ENCODE measurements at regions not wholly inside any gene's neighbourhood (a gene's known extent, or its start where the extent isn't known, plus 50 kb on each side); places are given as distances from the start of the nearest gene placed in this dataset.
A peak's percentile ranks its signal among the peaks of the same experiment; 100 is the strongest.

DNA sequence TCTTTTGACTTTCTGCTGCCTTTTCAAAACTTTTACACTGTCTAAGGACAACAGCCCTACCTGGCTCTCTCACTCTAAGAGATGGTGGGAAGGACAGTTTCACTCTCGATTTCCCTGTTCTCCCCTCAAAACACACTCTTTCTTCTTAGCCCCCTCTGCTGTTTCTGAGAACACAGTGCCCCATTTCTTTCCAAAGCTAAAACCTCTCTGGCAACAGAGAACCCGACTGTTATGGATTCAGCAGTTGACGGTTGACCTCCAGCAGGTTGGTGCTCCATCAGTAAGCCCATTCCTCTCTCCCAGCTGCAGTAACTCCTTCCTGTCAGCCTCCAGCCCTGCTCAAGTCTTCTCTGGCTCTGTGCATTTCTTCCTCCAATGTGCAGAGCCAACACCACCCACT lies 88.2 kb upstream of the ABCD3 start:
- ATAC-seq (peak in 1 of 2 donors; percentile 45), DNase-seq (no peak)
- H3K4me1 ChIP-seq, result peaks cover 32 to 33% of the 10 kb centered on the region in 2 donors
- H3K27ac ChIP-seq, result peak overlapping the region in 3 of 4 donors; percentile 18 to 42 (median 37)
- H3K27me3 ChIP-seq, result no peaks in the 10 kb centered on the region
- intact Hi-C loops (cut with DNase I; ENCODE audit: low total_unique reads), result loop anchor here (5.0 to 10.0 kb wide), 2 partner anchors 135 to 283 kb away; no protein-coding TSS in a partner anchor
- no peak overlapping the region for H3K4me3 ChIP-seq
- H3K36me3 ChIP-seq, result no peaks in the 10 kb centered on the region
- in situ Hi-C loops (cut with MboI; ENCODE audit: low sequenced_read_pairs in 4 of 4), result loop anchor here in 2 of 4 donors (10.0 kb wide), 3 partner anchors 75 to 305 kb away; no protein-coding TSS in a partner anchor
- H3K9me3 ChIP-seq, result no peaks in the 10 kb centered on the region
- TF ChIP-seq POLR2A (IDR thresholded peaks at IDR 0.05), result no peak
- TF ChIP-seq, protein P1, sequence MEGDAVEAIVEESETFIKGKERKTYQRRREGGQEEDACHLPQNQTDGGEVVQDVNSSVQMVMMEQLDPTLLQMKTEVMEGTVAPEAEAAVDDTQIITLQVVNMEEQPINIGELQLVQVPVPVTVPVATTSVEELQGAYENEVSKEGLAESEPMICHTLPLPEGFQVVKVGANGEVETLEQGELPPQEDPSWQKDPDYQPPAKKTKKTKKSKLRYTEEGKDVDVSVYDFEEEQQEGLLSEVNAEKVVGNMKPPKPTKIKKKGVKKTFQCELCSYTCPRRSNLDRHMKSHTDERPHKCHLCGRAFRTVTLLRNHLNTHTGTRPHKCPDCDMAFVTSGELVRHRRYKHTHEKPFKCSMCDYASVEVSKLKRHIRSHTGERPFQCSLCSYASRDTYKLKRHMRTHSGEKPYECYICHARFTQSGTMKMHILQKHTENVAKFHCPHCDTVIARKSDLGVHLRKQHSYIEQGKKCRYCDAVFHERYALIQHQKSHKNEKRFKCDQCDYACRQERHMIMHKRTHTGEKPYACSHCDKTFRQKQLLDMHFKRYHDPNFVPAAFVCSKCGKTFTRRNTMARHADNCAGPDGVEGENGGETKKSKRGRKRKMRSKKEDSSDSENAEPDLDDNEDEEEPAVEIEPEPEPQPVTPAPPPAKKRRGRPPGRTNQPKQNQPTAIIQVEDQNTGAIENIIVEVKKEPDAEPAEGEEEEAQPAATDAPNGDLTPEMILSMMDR (IDR thresholded peaks at IDR 0.05 in 4 of 5, conservative IDR thresholded peaks at IDR 0.05 in 1 of 5), result peak in 4 of 5 experiments; percentile 18 to 36 (median 25)

DNA sequence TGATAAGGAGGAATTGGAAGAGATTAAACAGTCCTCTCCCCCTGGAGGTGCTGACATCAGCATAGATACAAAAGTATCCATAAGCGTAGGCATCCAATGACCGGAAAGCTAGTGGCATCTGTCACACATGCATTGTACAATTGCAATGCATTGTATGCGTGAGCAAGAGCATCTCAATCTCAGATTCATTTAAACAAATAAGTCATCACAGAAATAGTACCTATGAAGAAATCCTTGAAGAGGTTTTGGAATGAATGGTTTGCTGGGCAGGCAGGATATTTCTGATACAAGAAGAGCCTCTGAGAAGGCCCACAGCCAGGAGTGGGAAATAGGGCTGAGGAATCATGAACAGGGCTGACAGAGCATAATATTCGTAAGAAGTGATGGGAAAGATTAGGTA lies 88.9 kb upstream of the ABCD3 start:
- no peak overlapping the region for H3K4me3 ChIP-seq
- in situ Hi-C loops (cut with MboI; ENCODE audit: low sequenced_read_pairs in 4 of 4), result loop anchor here in 1 of 4 donors (10.0 kb wide), 1 partner anchor 74 kb away; no protein-coding TSS in a partner anchor
- no peak for DNase-seq
- H3K27me3 ChIP-seq, result no peaks in the 10 kb centered on the region
- H3K4me1 ChIP-seq, result peaks cover 29 to 38% of the 10 kb centered on the region in 2 donors
- H3K36me3 ChIP-seq, result no peaks in the 10 kb centered on the region
- H3K9me3 ChIP-seq, result no peaks in the 10 kb centered on the region
- H3K27ac ChIP-seq, result peak overlapping the region in 3 of 4 donors; percentile 18 to 42 (median 37)
- ATAC-seq, result no peak
- intact Hi-C loops (cut with DNase I; ENCODE audit: low total_unique reads), result loop anchor here (10.0 kb wide), 1 partner anchor 134 kb away; no protein-coding TSS in a partner anchor
- TF ChIP-seq, protein P1 (IDR thresholded peaks at IDR 0.05 in 4 of 5, conservative IDR thresholded peaks at IDR 0.05 in 1 of 5), result no peak
- no peak for TF ChIP-seq POLR2A (IDR thresholded peaks at IDR 0.05)

DNA sequence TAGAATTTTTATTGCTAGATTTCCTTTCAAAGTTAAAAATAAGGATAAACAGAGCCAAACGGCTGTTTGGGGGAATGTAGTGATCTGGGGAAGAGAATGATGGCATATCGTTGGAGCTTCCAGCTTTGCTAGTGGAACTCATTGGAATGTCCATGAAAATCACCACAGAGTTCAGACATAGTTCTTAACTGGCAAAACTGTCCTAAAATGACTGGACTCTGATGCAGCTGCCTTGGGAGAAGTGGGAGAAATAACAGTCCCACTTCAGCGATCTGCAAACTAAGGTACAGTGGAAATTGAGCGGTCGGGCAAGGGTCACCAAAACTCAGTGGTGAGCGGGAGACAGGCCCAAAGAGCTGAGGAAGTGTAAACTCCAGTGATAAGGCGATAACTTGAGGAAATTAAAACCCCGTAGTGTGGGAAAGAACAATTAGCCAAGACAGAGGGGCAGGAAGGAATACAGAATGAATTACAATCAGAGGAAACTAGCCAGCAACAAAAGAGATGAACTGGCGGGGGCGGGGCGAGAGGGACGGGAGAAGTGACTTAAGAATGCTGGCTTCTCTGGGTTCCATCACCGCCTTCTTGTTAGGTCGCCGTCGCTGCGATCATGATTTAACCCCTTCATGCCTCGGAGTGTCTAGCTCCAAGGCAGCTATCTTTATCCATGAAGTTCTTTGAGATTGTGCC lies 89.8 kb upstream of the ARHGAP29 start:
- peak overlapping the region in 2 of 4 donors; percentile 3 to 10 for H3K4me3 ChIP-seq
- no peaks in the 10 kb centered on the region for H3K27me3 ChIP-seq
- in situ Hi-C loops (cut with MboI; ENCODE audit: low sequenced_read_pairs in 4 of 4), result loop anchor here in 1 of 4 donors (10.0 kb wide), 1 partner anchor 72 kb away; no protein-coding TSS in a partner anchor
- H3K4me1 ChIP-seq, result peaks cover 29 to 38% of the 10 kb centered on the region in 2 donors
- H3K27ac ChIP-seq, result peak overlapping the region; percentile 40 to 66 (median 60)
- DNase-seq, result peak in 1 of 2 donors; percentile 32
- H3K9me3 ChIP-seq, result no peaks in the 10 kb centered on the region
- H3K36me3 ChIP-seq, result no peaks in the 10 kb centered on the region
- intact Hi-C loops (cut with DNase I; ENCODE audit: low total_unique reads), result loop anchor here (10.0 kb wide), 1 partner anchor 132 kb away; no protein-coding TSS in a partner anchor
- TF ChIP-seq POLR2A (IDR thresholded peaks at IDR 0.05), result no peak
- TF ChIP-seq, protein P1 (IDR thresholded peaks at IDR 0.05 in 4 of 5, conservative IDR thresholded peaks at IDR 0.05 in 1 of 5), result no peak
- peak in 1 of 2 donors; percentile 34 for ATAC-seq

DNA sequence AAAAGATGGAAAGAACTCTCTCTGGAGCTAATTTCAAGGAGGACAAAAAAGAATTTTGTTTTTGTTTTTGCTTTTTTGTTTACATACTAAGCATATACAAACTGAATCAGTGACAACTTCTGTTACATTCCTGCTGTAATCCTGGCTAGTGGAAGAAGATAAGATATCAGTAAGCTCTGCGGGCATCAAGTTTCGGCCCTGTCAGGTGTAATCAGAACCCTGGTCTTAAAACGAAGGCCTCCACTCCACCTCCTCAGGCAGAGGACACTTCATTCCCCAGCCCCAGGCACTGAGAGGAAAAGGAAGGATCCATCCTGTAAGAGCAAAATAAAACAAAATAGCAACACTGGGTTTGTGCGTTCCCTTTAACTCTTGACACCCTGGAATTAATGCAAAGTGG lies 88.9 kb upstream of the ARHGAP29 start:
- H3K9me3 ChIP-seq, result no peaks in the 10 kb centered on the region
- DNase-seq (no peak), ATAC-seq (no peak)
- H3K27ac ChIP-seq, result peak overlapping the region; percentile 40 to 66 (median 60)
- intact Hi-C loops (cut with DNase I; ENCODE audit: low total_unique reads), result loop anchor here (10.0 kb wide), 1 partner anchor 132 kb away; no protein-coding TSS in a partner anchor
- H3K4me1 ChIP-seq, result peaks cover 29 to 38% of the 10 kb centered on the region in 2 donors
- no peaks in the 10 kb centered on the region for H3K36me3 ChIP-seq
- no peak overlapping the region for H3K4me3 ChIP-seq
- no peaks in the 10 kb centered on the region for H3K27me3 ChIP-seq
- no peak for TF ChIP-seq POLR2A (IDR thresholded peaks at IDR 0.05)
- TF ChIP-seq, protein P1 (IDR thresholded peaks at IDR 0.05 in 4 of 5, conservative IDR thresholded peaks at IDR 0.05 in 1 of 5), result no peak
- in situ Hi-C loops (cut with MboI; ENCODE audit: low sequenced_read_pairs in 4 of 4), result loop anchor here in 1 of 4 donors (10.0 kb wide), 1 partner anchor 72 kb away; no protein-coding TSS in a partner anchor

Data from gastrocnemius medialis (tissue), 4 donors.